HG03066 (cell line): ENCODE measurements at regions not wholly inside any gene's neighbourhood (a gene's known extent, or its start where the extent isn't known, plus 50 kb on each side); places are given as distances from the start of the nearest gene placed in this dataset.

Experiments
- ATAC-seq: cut with Tn5 transposase; IDR thresholded peaks from one replicate; pipeline ENCODE4 v1.9.1; 2021; ENCODE audit warnings: low read depth; ENCODE audit not compliant: unreplicated experiment

DNA sequence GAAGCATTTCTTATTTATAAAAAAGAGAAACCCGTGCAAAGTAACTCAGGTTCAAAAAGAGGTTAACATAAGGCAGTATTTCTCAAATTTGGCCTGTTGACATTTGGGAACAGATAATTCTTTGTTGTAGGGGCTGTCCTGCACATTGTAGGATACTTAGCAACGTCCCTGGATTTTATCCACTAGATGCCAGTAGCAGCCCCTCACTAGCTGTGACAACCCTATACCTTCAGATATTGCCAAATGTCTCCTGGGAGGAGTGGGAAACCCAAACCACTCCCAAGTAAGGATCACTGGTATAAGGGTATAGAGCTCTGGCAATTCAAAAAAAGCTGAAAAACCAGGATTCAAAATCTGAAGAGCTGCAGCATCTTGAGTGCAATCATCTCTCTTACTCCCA is 202.3 kb upstream of the PRKCQ start:
- ATAC-seq = no peak

DNA sequence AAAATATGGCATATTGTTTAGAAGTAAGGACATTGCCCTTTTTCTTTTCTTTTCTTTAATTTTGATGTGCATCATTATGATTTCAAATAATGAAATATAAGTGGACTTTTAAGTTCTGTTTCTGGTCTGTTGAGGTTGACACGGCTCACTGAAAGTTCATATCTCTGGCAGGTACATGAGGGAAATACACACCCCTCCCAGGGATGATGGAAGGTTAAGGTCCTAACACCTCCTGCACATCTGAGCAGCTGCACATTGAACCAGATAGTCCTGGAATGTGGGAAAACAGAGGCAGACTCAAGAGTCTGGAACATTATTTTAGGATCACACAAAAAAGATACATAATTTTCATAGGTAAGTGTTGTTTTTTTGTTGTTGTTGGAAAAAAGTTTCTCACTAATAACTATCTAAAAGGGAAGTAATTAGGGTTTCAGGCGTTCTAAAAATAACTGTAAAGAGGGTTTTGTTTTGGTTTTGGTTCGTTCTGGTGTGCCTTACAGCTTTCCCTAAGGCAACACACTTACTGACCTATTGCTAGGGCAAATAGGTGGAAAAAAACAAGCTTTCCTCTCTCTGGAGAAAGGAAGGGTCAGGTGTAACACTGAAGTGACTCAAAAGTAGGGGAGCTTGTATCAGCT is 201.2 kb upstream of the PRKCQ start:
- peak; percentile 50 for ATAC-seq

DNA sequence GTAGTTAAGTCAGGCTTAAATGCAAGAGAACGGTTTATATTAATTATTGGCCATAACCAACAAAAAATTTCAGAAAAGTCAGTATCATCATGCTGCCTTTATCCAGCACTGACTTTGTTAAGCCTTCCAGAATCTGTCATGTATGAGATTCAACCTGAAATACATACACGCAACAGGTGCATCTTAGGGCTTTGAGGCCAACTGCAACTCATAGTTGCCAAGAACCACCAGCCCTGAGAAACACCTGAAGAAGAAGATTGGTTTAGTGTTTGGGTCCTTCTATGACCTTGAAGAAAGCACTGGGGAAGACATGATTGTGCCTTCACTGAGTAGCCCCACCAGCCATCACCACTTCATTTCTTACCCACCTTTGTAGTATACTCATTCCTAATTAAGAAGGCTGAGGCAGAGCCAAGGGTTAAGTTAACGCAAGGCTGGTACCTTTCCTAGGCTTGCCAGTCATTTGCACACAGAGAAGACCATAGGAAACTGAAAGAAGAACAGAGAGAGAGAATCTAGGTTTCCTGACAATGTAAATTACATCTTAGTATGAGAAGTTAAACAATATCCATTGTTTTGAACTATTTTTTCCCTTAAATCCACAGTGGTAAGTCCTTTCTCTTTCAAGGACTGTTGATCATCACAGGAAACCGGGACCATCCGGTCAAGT is 200.1 kb upstream of the PRKCQ start:
- no peak for ATAC-seq

DNA sequence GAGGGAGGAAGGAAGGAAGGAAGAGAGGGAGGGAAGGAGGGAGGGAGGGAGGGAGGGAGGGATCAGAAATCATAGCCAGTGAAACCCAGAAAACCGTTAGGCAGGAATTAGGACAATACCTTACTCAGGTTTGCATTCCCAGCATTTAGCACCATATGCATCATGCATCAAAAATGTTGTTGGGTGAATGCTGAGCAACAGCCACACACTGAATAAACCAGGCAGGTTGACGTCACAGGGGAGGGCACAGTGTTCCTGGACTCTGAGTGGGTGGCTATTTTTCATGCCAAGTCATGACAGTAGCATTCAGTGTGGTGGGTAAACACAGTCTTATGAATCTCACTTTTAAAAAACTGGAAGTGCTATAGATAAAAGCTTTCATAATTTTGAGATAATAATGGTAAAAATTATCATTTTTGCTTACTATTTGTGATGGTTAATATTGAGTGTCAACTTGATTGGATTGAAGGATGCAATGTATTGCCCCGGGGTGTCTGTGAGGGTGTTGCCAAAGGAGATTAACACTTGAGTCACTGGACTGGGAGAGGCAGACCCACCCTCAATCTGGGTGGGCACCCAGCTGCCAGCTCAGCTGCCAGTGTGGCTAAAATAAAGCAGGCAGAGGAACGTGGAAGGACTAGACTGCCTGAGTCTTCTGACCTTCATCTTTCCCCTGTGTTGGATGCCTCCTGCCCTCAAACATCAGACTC is 199.1 kb upstream of the PRKCQ start:
- no peak for ATAC-seq

DNA sequence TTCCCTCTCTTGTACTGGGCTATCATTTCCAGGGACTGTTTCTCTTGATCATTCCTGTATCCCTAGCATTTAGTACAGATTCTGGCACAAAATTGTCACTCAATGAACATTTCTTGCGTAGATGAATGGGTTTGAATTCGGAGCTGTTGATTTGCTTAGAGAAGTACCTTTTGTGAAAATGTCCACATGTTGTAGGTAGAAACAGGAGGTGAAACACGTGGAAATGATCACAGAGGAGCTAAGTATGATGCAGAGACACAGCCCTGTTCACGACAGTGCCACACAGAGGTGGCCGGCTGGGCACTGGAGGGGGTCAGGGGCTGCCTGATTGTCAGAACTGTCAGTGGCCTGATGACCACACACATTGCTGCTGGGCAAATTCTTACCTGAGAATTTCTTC is 196.1 kb upstream of the PRKCQ start:
- no peak for ATAC-seq

DNA sequence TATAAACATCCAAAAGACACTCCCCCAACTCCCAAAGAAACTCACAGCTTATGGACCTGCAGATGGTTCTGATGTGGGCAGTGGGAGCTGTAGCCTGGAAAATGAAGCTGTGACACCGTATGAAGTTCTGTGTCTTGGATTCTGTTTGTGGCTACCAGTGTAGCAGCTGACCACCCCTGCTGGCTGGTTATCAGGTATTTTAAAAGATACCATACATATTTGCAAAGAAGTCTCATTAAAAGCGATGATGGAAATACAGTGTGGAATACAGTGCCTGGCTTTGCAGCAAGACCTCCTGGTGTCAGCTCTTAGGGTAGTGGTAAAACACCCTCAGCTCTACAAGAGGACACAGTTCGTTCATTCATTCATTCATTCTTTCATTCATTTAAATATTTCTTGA is 194.3 kb upstream of the PRKCQ start:
- no peak for ATAC-seq

DNA sequence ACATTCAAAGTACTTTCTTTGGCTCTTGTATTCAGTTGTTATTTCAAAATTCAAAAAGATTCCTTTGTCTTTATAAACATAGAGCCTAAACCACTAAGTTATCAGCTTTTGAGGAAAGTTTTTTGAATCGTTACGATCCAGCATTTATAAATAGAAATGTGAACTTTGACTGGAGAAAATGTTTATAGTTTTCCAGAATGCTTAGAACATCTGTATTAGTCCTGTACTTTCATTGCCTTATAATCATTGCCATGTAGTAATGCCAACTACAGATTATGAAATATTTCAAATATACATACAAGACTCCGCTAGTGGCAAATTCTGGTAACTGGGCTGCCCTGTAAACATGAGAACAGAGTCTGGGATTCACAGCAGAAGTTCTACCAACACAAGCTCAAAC is 191.3 kb upstream of the PRKCQ start:
- no peak for ATAC-seq

DNA sequence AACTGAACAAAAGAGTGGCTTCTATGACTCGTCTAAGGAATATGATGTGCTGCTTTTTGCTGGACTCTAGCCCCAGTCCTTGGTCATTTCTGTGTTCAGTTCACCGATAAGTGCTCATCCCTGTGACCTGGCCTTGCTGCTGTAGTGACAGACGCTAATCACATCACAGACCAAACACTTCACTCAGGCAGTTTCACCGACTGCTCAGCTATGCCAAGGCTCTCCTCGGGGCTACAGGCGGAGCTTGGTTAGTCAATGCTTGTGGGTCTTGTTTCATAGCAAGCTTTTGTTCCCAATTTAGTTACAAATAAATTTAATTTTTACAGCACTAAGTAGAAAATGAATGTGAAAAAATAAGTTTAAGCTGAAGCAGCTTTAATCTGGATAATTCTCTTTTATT is 190.8 kb upstream of the PRKCQ start:
- no peak for ATAC-seq

DNA sequence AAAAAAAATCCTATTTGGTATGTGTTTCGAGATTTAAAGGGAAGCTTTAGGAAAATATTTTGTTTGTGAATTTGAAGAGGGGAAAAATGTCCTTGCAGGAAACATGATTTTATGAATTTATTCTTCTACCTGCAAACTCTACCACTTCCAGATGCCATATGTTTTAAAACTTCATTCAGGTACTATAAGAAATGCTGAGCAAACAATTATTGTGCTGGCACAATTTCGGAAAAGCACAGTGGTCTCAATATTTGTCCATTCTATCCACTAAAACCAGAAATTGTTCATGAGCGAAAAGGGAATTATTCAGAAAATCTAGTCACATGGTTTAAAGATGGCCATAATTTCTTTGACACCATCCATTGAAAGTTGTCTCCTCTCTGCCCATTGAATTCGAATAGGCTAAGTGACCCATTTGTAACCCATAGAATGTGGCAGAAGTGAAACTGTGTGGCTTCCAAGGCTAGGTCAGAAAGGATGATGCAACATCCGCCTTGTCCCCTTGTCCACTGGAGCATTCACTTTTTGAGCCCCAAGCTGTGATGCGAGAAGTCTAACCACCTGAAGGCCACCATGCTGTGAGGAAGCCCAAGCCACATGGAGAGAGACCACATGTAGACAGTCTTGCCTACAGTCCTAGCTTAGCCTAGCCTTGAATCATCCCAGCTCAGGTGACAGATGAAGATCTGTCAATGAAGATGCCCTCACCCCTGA is 189.8 kb upstream of the PRKCQ start:
- ATAC-seq = peak; percentile 60

DNA sequence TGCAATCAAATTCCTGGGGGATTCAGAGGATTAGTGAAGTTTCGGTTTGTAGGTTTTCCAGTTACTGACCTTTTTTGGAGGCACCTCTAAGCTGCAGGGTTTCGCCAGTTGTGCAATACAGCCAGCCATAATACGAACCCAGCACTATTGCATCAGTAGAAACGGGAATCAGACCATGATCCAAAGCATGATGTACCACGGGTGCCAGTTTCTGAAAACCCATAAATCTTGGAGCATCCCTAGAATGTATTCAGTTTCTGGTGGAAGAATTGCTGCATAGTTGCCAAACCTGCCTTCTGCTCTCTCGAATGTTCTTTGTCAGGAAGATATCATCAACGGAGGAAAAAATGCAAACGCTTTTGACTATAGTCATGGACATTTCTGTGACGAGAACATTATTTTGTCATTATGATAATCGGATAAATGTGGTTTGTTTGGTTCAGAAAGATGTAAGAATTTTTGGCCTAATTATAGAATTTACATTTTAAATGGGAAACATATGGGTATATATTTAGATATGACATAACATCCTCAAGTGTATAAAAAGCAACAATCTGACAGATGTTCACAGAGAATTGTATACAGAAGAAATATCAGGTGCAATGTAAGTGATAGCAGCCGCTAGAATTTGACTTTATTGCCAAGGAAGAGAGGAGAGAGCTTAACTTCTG is 186.2 kb upstream of the PRKCQ start:
- ATAC-seq = no peak

DNA sequence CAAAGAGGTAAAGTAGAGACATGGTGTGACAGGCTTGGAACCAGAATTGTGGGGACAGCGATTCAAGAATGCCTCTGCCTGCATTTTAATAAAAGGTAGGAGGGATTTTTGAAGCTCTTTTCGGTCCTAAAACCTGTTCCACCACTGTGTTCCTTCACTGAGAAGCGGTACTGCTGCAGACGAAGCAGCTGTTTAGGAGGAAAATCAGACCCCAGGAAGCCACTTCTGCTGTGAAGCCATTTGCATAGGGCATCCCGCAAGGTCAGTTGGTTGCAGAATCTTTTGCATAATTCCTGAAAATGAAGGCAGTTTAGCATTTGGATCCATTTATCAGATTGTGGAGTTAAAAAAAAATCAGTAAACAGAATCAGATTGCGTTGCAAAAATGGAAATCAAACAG is 183.3 kb upstream of the PRKCQ start:
- no peak for ATAC-seq

DNA sequence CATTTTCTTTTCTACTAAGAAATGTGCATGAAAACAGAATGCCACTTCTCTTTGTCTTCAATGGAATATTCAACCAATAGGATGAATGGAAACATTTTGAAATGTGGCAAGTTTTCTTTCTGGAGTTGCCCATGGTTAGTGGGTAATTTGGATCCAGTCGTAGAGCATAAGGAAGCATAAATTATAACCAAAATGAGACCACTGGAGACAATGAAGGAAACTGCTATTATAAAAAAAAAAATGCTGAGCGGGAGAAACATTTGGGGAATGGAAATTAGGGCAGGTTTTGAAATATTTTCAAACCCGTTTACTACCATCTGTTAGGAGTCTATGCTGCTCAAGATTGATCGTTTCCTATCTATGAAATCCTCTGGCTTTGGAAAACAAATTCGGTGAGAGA is 182.9 kb upstream of the PRKCQ start:
- ATAC-seq = no peak

DNA sequence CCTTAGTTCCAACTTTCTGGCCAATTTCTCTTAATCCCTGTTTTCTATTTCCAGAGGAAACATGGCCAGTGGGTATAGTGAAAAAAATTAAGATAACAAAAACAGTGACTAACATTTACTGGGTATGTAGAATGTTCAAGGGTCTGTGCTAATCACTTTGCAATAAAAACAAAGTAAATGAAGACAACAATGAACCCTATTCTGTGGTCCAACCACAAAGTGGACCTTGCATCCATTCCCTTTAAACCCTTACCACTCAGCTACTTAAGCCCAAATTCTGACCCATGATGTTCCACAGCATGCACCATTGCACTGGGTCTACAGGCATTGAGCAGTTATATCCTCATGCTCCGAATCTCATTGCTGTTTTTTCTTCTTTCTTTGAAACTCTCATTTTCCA is 179.9 kb upstream of the PRKCQ start:
- ATAC-seq = no peak

DNA sequence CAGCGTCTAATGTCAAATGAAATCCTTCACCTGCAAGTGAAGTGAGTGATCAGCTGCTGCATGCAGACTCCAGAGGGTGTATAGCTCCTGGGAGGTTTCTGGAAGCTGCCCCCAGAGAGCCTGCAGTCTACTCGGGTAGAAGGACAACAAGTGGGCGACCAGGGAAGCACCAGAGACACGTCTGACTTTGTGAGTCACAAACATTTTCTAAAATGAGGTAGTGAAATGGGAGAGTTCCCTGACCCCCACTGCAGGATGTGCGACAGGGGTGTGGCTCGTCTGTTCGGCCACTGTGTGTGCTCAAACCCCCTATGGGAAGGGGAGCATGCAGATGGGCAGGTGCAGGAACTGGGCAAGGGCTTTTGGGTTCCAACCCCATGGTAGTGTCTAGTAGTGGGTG is 177.1 kb upstream of the PRKCQ start:
- ATAC-seq = no peak

DNA sequence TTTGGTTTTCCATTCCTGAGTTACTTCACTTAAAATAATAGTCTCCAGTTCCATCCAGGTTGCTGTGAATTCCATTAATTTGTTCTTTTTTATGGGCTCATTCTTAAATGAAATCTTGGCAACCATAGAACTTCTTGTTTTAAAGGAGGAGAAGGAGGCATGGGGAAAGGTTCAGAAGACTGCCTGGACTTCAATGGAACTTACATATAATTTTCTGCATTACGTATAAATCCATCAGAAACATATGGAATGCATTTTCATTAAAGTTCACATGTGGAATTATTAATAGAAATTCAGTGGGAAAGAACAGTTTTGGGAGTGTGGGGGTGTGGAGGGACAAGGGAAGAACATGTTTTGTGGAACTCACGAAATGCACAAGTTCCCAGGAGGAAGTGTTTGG is 176.6 kb upstream of the PRKCQ start:
- ATAC-seq = no peak

DNA sequence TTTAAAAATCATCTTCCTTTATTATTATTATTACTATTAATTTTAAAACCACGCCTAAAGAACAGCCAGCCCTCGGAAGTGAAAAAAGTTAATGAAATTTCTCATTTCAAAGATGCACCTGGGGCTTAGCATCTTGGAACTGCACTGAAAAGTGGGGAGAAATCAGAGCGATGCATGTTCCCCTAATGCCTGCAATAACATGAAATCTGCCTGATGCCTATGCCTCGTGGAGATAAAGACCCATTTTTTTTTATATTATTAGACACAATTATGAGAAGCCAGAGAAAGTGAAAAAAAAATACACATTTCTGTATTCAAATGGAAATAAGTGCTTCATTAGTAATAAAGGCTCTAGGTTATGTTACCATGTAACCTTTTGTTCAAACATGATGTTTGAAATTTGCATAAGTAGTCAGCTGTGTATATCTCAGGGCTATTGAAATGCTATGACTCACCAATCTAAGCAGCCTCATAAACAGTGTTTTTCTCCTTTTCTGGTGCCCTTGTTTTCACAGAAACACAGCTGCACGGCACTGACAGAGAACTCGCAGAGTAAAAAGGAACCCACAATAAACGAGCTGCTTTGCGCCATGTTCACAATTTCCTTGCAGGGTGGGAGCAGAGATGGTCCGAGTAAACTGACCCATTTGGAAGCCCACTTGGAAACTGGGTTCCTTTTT is 175.8 kb upstream of the PRKCQ start:
- no peak for ATAC-seq

DNA sequence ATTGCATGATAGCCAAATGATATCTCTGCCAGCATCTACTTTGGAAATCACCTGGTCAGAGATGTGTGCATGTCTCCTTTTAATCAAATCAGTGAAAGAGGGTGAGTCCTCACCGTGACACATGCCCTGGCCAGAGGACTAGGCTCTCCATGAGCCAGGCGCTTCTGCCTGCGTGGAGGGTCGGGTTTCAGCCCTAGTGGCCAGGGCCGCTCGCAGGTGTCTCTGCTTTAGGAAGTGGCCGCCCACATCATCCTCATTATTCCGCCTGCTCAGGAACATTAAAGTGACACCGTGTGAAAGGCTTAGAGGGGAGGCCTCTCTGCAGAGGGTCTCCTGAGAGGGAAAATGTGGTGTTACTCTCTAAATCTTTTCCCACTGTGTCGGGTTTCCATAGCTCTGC is 173.6 kb upstream of the PRKCQ start:
- no peak for ATAC-seq

DNA sequence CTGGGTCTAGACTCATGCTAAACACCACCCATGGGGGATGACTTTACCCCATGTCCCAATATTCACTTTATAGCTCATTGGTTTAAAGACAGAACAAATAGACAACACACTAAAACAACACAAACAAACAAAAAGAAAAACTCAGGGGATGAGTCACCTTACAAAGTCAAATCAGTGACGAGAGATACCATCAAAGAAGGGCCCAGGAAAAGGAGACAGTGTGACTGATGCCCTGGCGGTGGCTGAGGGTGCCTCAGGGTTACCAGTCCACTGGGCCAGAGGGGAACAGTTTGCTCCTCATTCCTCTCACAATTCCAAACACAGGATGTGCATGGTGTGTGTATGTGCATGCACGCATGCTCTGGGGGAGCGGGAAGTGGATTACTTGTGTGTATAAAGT is 171.3 kb upstream of the PRKCQ start:
- no peak for ATAC-seq

DNA sequence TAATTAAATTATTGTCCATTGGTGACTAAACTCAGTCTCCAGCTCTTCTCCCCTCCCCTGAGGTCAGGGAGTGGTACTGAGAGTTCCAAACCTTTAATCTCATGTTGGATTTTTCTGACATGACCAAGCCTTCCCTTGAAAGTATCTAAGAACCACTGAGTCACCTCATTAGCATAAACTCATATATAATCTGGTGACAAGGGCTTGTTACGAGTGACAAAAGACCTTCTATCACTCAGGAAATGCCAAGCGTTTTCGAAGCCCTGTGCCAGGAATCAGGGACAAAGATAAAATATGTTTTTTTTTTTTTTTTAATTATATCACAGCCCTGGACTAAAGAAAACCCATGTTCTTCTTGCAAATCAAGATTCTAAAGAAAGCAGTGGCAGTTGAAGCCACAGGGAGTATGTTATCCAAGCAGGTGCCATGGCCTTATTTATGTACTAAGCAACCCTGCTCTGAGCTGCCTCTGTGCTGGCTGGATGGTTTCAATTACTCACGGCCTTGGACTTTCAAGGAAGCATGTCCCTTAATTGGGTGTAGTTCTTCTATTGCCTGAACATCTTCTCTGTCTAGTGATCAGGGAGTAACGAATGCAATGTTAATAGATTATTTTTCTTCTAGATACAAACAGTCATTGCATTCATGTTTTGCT is 169.0 kb upstream of the PRKCQ start:
- ATAC-seq = no peak

DNA sequence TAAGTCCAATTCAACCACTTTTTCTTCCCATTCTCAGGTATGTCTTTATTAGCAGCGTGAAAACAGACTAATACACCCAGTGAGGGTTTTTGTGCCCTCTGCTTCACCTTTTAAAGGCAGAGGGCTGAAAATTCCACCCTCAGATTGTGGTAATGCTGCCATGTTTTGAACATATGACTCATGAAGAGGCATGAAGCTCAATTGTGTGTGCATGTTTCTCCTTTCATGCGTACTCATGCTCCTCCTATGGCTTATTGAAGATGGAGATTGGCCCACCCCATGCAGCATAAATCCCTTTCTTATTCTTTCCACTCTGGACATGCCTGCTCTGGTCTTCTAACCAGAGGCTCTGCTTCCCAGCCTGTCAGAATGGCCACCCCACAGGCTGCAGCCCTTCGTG is 168.0 kb upstream of the PRKCQ start:
- ATAC-seq = no peak
